Natural killer cell (primary cell): ENCODE measurements at regions not wholly inside any gene's neighbourhood (a gene's known extent, or its start where the extent isn't known, plus 50 kb on each side); places are given as distances from the start of the nearest gene placed in this dataset.

ENCODE experiments used
- ATAC-seq, 3 donors: fragments of 150-1000 bp in 2 of 3; fragments of 200-7000 bp in 1 of 3; cut with Tn5 transposase; 1 replicate in 1 of 3; 2 replicates in 2 of 3; pipeline ENCODE4 v1.10.0; 2021; ENCODE audit warnings: mild to moderate bottlenecking in 2 of 3, moderate library complexity in 2 of 3
- DNase-seq, 2 donors: peaks; one replicate each; pipeline versions ENCODE4 v3.0.0 to v3.0.0-alpha.2; 2013 to 2021; ENCODE audit warnings: mixed read lengths in 1 of 2
- H3K27ac ChIP-seq: one replicate; pipeline ENCODE4 v1.5.1; 2013; ENCODE audit warnings: mild to moderate bottlenecking, low read length
- H3K27me3 ChIP-seq: one replicate; pipeline ENCODE4 v1.6.1; 2013; ENCODE audit warnings: low read length; ENCODE audit not compliant: control insufficient read depth, insufficient read depth
- H3K36me3 ChIP-seq: one replicate; pipeline ENCODE4 v1.6.1; 2013; ENCODE audit warnings: low read length; ENCODE audit not compliant: control insufficient read depth, insufficient read depth
- H3K4me1 ChIP-seq: one replicate; pipeline ENCODE4 v1.6.1; 2013; ENCODE audit warnings: low read length; ENCODE audit not compliant: control insufficient read depth, insufficient read depth
- H3K4me3 ChIP-seq: one replicate; pipeline ENCODE4 v1.5.1; 2013; ENCODE audit warnings: low read length
- H3K9me3 ChIP-seq: one replicate; pipeline ENCODE4 v1.6.1; 2013; ENCODE audit warnings: low read length; ENCODE audit not compliant: control insufficient read depth, insufficient read depth
- H3K27ac Mint-ChIP-seq, 2 donors: one replicate each; pipeline ENCODE4 v1.8.0; 2022; ENCODE audit warnings: mild to moderate bottlenecking in 2 of 2, mixed read lengths in 2 of 2, moderate library complexity in 1 of 2
- H3K27me3 Mint-ChIP-seq, 2 donors: one replicate each; pipeline ENCODE4 v1.8.0; 2022; ENCODE audit warnings: low read depth in 2 of 2, mixed read lengths in 2 of 2
- H3K36me3 Mint-ChIP-seq: one replicate; pipeline ENCODE4 v1.8.0; 2022; ENCODE audit warnings: mixed read lengths
- H3K4me1 Mint-ChIP-seq, 2 donors: one replicate each; pipeline ENCODE4 v1.8.0; 2022; ENCODE audit warnings: mixed read lengths in 2 of 2
- H3K4me3 Mint-ChIP-seq: one replicate; pipeline ENCODE4 v1.8.0; 2022; ENCODE audit warnings: mild to moderate bottlenecking, moderate library complexity, mixed read lengths
- H3K9me3 Mint-ChIP-seq, 2 donors: one replicate each; pipeline ENCODE4 v1.8.0; 2022; ENCODE audit warnings: mixed read lengths in 2 of 2
- WGBS: methylation state at CpG from one replicate; pipeline ENCODE4 v1.1.7; 2013; ENCODE audit warnings: missing lambda C conversion rate; ENCODE audit not compliant: insufficient coverage; 5-methylcytosine and 5-hydroxymethylcytosine counted together
- intact Hi-C: fragments of 100-400 bp; cut with micrococcal nuclease; formaldehyde crosslinking; loops from one replicate; pipeline ENCODE4 v1.14.2; 2022
- TF ChIP-seq, protein P1 (sequence below): fragments of 200-600 bp; IDR thresholded peaks from one replicate; pipeline ENCODE4 v1.8.0; 2022; ENCODE audit warnings: antibody characterized with exemption

DNA sequence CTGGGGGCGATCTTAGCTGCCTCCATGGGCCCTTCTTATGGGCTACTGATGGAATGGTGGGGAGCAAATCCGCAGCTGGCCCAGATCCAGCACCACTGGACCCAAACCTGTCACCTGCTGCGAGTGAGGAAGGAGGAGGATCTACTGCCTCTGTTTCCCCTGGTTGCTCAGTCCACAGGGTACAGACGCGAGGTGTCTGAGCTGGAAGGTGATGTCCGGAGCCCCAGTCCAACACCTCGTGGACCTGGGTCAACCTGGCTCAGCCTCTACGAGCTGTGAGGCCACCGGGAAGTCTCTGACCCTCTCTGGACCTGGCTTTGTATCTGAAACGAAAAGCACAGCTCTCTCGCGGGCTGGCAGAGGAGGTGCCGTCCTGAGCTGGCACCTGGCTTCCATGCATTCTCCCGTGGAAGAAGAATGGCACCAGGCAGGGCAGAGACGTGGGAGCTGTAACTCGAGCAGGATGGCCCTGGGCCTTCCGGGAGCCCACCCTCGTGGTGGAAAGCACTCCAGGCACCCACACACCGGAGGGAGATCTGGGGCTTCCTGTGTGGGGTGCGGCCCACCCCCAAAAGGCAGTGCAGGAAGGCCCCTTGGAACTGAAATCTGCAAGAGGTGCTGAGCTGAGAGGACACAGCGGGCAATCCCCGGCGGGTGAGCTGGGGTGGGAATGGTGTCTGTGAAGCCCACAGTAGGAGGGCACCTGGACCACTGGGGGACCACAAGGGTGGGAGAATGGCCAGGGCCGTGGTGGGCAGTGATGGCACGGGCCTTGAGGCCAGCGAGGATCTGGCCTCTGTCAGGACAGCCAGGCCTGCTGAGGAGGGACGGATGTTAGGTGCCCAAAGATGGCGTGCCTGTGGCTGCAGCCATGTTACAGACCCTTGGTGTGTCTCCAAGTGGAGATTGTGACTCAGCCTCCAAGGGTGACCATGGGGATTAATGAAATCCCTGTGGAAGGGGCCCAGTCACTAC is 133.4 kb downstream of the OLFM1 start:
- DNase-seq (no peak), ATAC-seq (no peak)
- Histone ChIP-seq H3K9me3 (no peaks in the 10 kb centered on the region), H3K27ac (no peak overlapping the region), H3K4me3 (no peak overlapping the region), H3K27me3 (no peaks in the 10 kb centered on the region), H3K4me1 (no peaks in the 10 kb centered on the region), H3K36me3 (no peaks in the 10 kb centered on the region)
- peaks cover 0 to 3% of the 10 kb centered on the region in 2 donors for H3K4me1 Mint-ChIP-seq
- no peaks in the 10 kb centered on the region for H3K36me3 Mint-ChIP-seq
- peaks cover 0 to 2% of the 10 kb centered on the region in 2 donors for H3K27me3 Mint-ChIP-seq
- TF ChIP-seq, protein P1, sequence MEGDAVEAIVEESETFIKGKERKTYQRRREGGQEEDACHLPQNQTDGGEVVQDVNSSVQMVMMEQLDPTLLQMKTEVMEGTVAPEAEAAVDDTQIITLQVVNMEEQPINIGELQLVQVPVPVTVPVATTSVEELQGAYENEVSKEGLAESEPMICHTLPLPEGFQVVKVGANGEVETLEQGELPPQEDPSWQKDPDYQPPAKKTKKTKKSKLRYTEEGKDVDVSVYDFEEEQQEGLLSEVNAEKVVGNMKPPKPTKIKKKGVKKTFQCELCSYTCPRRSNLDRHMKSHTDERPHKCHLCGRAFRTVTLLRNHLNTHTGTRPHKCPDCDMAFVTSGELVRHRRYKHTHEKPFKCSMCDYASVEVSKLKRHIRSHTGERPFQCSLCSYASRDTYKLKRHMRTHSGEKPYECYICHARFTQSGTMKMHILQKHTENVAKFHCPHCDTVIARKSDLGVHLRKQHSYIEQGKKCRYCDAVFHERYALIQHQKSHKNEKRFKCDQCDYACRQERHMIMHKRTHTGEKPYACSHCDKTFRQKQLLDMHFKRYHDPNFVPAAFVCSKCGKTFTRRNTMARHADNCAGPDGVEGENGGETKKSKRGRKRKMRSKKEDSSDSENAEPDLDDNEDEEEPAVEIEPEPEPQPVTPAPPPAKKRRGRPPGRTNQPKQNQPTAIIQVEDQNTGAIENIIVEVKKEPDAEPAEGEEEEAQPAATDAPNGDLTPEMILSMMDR = no peak
- no peak overlapping the region for H3K27ac Mint-ChIP-seq
- WGBS = 86% methylated on average over 28 of the region's 28 CpGs
- intact Hi-C loops = no loop called here
- H3K4me3 Mint-ChIP-seq = no peak overlapping the region
- H3K9me3 Mint-ChIP-seq = no peaks in the 10 kb centered on the region

DNA sequence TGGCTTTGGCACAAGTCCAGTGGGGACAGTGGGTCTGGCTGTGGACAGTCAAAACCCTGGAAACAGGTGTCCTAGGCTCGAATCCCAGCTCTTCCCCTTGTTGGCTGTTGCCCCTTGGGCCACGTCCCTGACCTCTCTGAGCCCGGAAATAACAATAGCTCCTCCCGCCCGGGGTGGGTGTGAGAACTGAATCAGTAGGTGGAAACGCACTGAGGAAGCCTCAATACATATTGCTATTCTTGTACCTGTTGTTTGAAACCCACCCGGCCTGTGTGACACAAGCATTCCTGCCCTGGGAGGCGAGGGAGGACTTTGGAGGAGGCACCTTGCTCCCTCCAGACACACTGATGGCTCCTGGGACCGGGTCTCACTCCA is 134.1 kb downstream of the OLFM1 start:
- Histone ChIP-seq H3K27me3 (no peaks in the 10 kb centered on the region), H3K9me3 (no peaks in the 10 kb centered on the region), H3K27ac (no peak overlapping the region), H3K4me3 (no peak overlapping the region), H3K4me1 (no peaks in the 10 kb centered on the region), H3K36me3 (no peaks in the 10 kb centered on the region)
- 79% methylated on average over 9 of the region's 9 CpGs for WGBS
- H3K27me3 Mint-ChIP-seq = peaks cover 0 to 2% of the 10 kb centered on the region in 2 donors
- no peak for DNase-seq
- peaks cover 0 to 3% of the 10 kb centered on the region in 2 donors for H3K4me1 Mint-ChIP-seq
- H3K4me3 Mint-ChIP-seq = no peak overlapping the region
- H3K36me3 Mint-ChIP-seq = no peaks in the 10 kb centered on the region
- TF ChIP-seq, protein P1 = no peak
- no peak for ATAC-seq
- intact Hi-C loops = no loop called here
- no peak overlapping the region for H3K27ac Mint-ChIP-seq
- no peaks in the 10 kb centered on the region for H3K9me3 Mint-ChIP-seq

DNA sequence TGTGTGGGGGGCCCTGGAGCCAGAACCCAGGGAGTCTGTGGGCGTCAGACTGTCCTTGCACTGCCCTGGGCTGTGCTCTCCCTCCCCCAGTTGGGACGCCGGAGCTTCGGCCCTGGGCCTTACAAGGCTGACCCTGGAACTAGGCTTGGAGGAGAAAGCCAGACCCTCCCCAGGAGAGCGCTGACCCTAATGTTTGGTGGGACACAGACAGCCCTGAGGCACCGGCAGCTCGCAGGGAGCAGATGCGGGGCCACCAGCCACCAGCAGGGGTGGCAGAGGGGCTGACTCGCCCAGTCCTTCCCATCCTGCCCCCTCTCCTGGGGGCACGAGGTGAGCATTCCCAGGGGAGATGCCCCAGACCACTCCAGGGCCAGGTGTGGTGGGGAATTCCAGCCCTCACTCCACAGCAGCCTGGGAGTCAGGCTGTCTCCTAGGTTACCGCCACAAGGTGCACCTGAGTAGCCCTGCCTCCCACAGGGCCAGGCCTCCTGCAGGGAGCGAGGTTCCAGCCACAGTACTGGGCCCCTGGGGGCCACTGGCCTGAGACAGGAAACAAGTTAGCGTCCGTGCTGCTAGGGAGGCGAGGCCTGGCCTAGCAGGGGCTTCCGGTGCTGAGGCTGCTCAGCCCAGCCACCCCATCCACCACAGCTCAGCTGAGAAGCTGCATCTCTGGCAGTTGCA is 134.6 kb downstream of the OLFM1 start:
- Histone ChIP-seq H3K4me1 (no peaks in the 10 kb centered on the region), H3K4me3 (no peak overlapping the region), H3K27ac (no peak overlapping the region), H3K9me3 (no peaks in the 10 kb centered on the region), H3K27me3 (no peaks in the 10 kb centered on the region), H3K36me3 (no peaks in the 10 kb centered on the region)
- DNase-seq = no peak
- Mint-ChIP-seq H3K9me3 (no peaks in the 10 kb centered on the region), H3K4me3 (no peak overlapping the region), H3K27me3 (no peaks in the 10 kb centered on the region), H3K27ac (no peak overlapping the region), H3K36me3 (no peaks in the 10 kb centered on the region), H3K4me1 (peaks cover 0 to 3% of the 10 kb centered on the region in 2 donors)
- TF ChIP-seq, protein P1 = no peak
- 64% methylated on average over 16 of the region's 16 CpGs for WGBS
- ATAC-seq = peak in 1 of 3 donors; percentile 45
- intact Hi-C loops = no loop called here
